ENCODE measurements at regions not wholly inside any gene's neighbourhood (a gene's known extent, or its start where the extent isn't known, plus 50 kb on each side); places are given as distances from the start of the nearest gene placed in this dataset.

DNA sequence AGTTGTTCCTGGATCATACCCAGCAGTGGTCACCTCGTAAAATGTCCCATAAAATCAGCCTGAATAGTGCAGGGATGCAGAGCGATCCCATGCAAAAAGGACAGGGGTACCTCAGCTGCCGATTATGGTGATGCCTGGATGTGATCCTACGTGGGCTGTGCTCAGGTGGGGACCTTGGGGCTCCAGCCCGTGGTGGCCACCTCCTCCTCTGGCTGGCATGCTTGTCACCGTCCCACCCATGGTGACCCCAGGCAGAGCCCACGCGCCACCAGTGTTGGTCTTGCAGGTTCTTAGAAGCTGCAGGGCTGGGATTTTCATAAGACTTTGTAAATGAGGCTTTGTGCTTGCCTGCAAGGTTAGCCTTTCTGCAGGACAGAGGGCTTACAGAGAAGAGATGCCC, 97.2 kb downstream of the GLRX3 start:
- TF ChIP-seq, protein P1, sequence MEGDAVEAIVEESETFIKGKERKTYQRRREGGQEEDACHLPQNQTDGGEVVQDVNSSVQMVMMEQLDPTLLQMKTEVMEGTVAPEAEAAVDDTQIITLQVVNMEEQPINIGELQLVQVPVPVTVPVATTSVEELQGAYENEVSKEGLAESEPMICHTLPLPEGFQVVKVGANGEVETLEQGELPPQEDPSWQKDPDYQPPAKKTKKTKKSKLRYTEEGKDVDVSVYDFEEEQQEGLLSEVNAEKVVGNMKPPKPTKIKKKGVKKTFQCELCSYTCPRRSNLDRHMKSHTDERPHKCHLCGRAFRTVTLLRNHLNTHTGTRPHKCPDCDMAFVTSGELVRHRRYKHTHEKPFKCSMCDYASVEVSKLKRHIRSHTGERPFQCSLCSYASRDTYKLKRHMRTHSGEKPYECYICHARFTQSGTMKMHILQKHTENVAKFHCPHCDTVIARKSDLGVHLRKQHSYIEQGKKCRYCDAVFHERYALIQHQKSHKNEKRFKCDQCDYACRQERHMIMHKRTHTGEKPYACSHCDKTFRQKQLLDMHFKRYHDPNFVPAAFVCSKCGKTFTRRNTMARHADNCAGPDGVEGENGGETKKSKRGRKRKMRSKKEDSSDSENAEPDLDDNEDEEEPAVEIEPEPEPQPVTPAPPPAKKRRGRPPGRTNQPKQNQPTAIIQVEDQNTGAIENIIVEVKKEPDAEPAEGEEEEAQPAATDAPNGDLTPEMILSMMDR (IDR thresholded peaks at IDR 0.05 in 8 of 11, conservative IDR thresholded peaks at IDR 0.05 in 3 of 11) = no peak
- TF ChIP-seq POLR2A (IDR thresholded peaks at IDR 0.05) = no peak
